ENCODE measurements at regions not wholly inside any gene's neighbourhood (a gene's known extent, or its start where the extent isn't known, plus 50 kb on each side); places are given as distances from the start of the nearest gene placed in this dataset.

DNA sequence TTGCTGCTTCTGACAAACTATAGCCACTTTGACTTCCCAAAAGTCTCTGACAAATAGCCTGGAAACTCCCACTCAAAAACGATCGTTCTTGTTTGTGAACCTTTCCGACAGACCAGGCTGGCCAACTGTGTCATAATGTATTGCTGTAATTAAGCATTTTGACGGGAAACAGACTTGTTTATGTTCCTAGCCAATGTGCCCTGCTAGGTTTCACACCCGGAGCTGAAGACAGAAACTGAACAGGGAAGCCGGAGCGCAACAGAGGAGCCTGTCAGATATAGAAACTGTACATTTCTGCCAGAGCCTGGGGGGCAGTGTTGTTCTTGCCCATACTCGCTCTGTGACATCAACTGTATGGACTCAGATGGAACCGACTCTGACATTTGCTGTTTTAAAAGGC, 55.3 kb upstream of the C7orf33 start:
- DNase-seq = no peak
- H3K4me2 ChIP-seq = peak overlapping the region; percentile 27; the same call in 1 of the 2 replicates
- no peak overlapping the region for H3K27ac ChIP-seq

DNA sequence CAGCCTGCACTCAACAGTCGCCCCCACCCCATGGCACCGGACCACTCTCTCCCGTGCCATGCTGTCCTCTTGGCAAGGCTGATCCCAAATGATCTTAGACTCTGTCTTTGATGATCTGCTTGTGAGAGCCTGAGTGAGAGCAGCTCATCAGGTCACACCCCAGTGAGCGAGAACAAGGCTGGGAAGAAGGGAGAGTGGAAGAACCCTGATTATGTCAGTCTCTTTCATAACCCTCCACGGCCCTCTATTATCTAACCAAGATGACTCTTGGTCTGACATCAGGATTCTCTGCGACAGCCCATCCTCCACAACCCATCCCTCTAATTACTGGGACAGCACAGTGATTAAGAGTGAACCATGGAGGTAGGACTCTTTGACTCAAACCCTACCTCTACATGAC, 53.1 kb upstream of the C7orf33 start:
- no TSS peak for BruUV-seq (replicated peaks)
- H3K9me2 ChIP-seq (ENCODE audit: insufficient read depth) = no peaks in the 10 kb centered on the region
- TF ChIP-seq, protein P1, sequence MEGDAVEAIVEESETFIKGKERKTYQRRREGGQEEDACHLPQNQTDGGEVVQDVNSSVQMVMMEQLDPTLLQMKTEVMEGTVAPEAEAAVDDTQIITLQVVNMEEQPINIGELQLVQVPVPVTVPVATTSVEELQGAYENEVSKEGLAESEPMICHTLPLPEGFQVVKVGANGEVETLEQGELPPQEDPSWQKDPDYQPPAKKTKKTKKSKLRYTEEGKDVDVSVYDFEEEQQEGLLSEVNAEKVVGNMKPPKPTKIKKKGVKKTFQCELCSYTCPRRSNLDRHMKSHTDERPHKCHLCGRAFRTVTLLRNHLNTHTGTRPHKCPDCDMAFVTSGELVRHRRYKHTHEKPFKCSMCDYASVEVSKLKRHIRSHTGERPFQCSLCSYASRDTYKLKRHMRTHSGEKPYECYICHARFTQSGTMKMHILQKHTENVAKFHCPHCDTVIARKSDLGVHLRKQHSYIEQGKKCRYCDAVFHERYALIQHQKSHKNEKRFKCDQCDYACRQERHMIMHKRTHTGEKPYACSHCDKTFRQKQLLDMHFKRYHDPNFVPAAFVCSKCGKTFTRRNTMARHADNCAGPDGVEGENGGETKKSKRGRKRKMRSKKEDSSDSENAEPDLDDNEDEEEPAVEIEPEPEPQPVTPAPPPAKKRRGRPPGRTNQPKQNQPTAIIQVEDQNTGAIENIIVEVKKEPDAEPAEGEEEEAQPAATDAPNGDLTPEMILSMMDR (conservative IDR thresholded peaks at IDR 0.05) = no peak
- TF ChIP-seq EZH2 (IDR thresholded peaks at IDR 0.05; ENCODE audit: low read depth) = no peak

More for the DNA sequence above, 55.3 kb upstream of the C7orf33 start:
- H3K4me3 ChIP-seq = no peak overlapping the region
- no peak for TF ChIP-seq EZH2 (IDR thresholded peaks at IDR 0.05; ENCODE audit: low read depth)
- TF ChIP-seq, protein P1 (conservative IDR thresholded peaks at IDR 0.05) = no peak
- no peaks in the 10 kb centered on the region for H3K36me3 ChIP-seq (ENCODE audit: low read depth)
- ChIA-PET POLR2A (ENCODE audit: unreplicated experiment) (no interaction called here), CTCF (no interaction called here)
- no TSS peak for BruUV-seq (replicated peaks)
- no peaks in the 10 kb centered on the region for H3F3A ChIP-seq (ENCODE audit: insufficient read depth, low read depth)
- H3K9me3 ChIP-seq (ENCODE audit: insufficient read depth, low read depth) = no peaks in the 10 kb centered on the region
- H4K20me1 ChIP-seq (ENCODE audit: insufficient read depth) = no peaks in the 10 kb centered on the region
- no peaks in the 10 kb centered on the region for H3K79me2 ChIP-seq (ENCODE audit: low read depth)
- no peaks in the 10 kb centered on the region for H3K4me1 ChIP-seq (replicated peaks; ENCODE audit: insufficient read depth)
- no peaks in the 10 kb centered on the region for H3K9me2 ChIP-seq (ENCODE audit: insufficient read depth)
- no peak overlapping the region for H2AFZ ChIP-seq
- intact Hi-C loops (cut with micrococcal nuclease; ENCODE audit: unreplicated experiment) = no loop called here
- H3K27me3 ChIP-seq (ENCODE audit: insufficient read depth, low read depth) = peaks cover 28% of the 10 kb centered on the region

DNA sequence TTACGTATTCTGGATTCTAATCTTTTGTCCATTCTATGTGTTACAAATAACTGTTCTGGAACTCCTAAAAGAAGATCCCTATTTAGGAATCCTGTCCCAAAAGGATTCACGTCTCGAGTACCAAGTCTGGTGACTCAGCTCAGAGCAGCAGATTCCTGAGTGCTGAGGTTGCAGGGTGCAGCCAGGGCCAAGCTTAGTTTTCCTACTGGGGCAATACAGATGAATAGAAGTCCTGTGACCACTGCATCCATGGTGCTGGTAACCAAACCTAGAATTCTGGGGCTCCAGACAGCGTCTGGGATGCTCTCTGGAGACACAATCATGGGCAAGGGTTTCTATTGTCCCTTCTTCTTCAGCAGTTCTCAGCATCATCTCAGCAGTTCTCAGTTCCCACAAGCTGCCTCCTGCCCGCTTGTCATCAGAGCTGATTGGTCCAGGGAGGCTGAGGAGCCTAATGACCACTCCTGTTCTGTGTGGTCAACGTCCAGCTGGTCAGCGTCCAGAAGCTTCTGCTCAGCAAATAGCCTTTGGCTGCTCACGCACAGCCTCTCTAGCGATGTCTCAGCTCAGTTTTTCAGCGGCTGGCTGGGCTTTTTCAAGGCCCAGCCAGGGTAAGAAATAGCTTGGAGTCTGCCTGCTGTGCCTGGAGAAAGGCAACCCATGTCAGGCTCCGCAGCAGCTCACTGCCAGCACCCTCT, 50.4 kb upstream of the C7orf33 start:
- Histone ChIP-seq H4K20me1 (ENCODE audit: insufficient read depth) (no peaks in the 10 kb centered on the region), H2AFZ (no peak overlapping the region), H3K36me3 (ENCODE audit: low read depth) (no peaks in the 10 kb centered on the region), H3K4me1 (replicated peaks; ENCODE audit: insufficient read depth) (no peaks in the 10 kb centered on the region), H3K27ac (no peak overlapping the region), H3K4me3 (no peak overlapping the region), H3K4me2 (no peak overlapping the region), H3K79me2 (ENCODE audit: low read depth) (no peaks in the 10 kb centered on the region), H3F3A (ENCODE audit: insufficient read depth, low read depth) (no peaks in the 10 kb centered on the region), H3K27me3 (ENCODE audit: insufficient read depth, low read depth) (peaks cover 26% of the 10 kb centered on the region), H3K9me2 (ENCODE audit: insufficient read depth) (no peaks in the 10 kb centered on the region), H3K9me3 (ENCODE audit: insufficient read depth, low read depth) (no peaks in the 10 kb centered on the region)
- BruUV-seq (replicated peaks) = no TSS peak
- POLR2A ChIA-PET (ENCODE audit: unreplicated experiment) = interaction anchor here (0.6 kb wide), 1 partner anchor 130 kb away, joined by 5 read pairs; no protein-coding TSS in a partner anchor
- intact Hi-C loops (cut with micrococcal nuclease; ENCODE audit: unreplicated experiment) = no loop called here
- DNase-seq = peak in 1 of 2 experiments; percentile 24
- TF ChIP-seq, protein P1 (conservative IDR thresholded peaks at IDR 0.05) = no peak
- no peak for TF ChIP-seq EZH2 (IDR thresholded peaks at IDR 0.05; ENCODE audit: low read depth)
- CTCF ChIA-PET = no interaction called here

More for the DNA sequence above, 53.1 kb upstream of the C7orf33 start:
- no peak for DNase-seq
- Histone ChIP-seq H3K4me2 (no peak overlapping the region), H3K36me3 (ENCODE audit: low read depth) (no peaks in the 10 kb centered on the region), H3K9me3 (ENCODE audit: insufficient read depth, low read depth) (no peaks in the 10 kb centered on the region), H3K27me3 (ENCODE audit: insufficient read depth, low read depth) (peaks cover 28% of the 10 kb centered on the region), H3K4me1 (replicated peaks; ENCODE audit: insufficient read depth) (no peaks in the 10 kb centered on the region), H3K27ac (no peak overlapping the region), H4K20me1 (ENCODE audit: insufficient read depth) (no peaks in the 10 kb centered on the region), H3K79me2 (ENCODE audit: low read depth) (no peaks in the 10 kb centered on the region), H3F3A (ENCODE audit: insufficient read depth, low read depth) (no peaks in the 10 kb centered on the region), H2AFZ (no peak overlapping the region), H3K4me3 (no peak overlapping the region)
- ChIA-PET POLR2A (ENCODE audit: unreplicated experiment) (no interaction called here), CTCF (no interaction called here)
- intact Hi-C loops (cut with micrococcal nuclease; ENCODE audit: unreplicated experiment) = no loop called here

All from PC-9 (cell line).